ENCODE measurements at regions not wholly inside any gene's neighbourhood (a gene's known extent, or its start where the extent isn't known, plus 50 kb on each side); places are given as distances from the start of the nearest gene placed in this dataset.

GRCh38 chr9:90539286-90539685, 103.3 kb downstream of the DIRAS2 start:
- TF ChIP-seq EZH2 (IDR thresholded peaks at IDR 0.05) = no peak
- TF ChIP-seq POLR2AphosphoS5 (IDR thresholded peaks at IDR 0.05; ENCODE audit: borderline replicate concordance, low read depth, low read length) = no peak
